WTC11 (cell line): ENCODE measurements at regions not wholly inside any gene's neighbourhood (a gene's known extent, or its start where the extent isn't known, plus 50 kb on each side); places are given as distances from the start of the nearest gene placed in this dataset.

Experiments
- CREB1 ChIP-seq: sonication (generic); formaldehyde crosslinking; IDR thresholded peaks from 2 replicates; pipeline ENCODE4 v1.8.0; 2023; ENCODE audit warnings: mild to moderate bottlenecking, missing genetic modification reagents
- CTCF ChIP-seq: fragments of 200-600 bp; IDR thresholded peaks from 2 replicates; pipeline ENCODE4 v1.8.0; 2022; ENCODE audit warnings: antibody characterized with exemption
- E2F5 ChIP-seq: sonication (generic); formaldehyde crosslinking; IDR thresholded peaks from 2 replicates; pipeline ENCODE4 v1.8.1; 2022; ENCODE audit warnings: mild to moderate bottlenecking, moderate library complexity, missing genetic modification reagents
- GRHL2 ChIP-seq: fragments of 250-450 bp; sonication (Bioruptor Pico); IDR thresholded peaks from 2 replicates; pipeline ENCODE4 v1.8.0; 2022; ENCODE audit warnings: mild to moderate bottlenecking, moderate library complexity; ENCODE audit not compliant: insufficient replicate concordance, severe bottlenecking
- MAX ChIP-seq: sonication (generic); formaldehyde crosslinking; IDR thresholded peaks from 2 replicates; pipeline ENCODE4 v1.8.0; 2022; ENCODE audit warnings: mild to moderate bottlenecking, missing genetic modification reagents
- MLX ChIP-seq: sonication (generic); formaldehyde crosslinking; IDR thresholded peaks from 2 replicates; pipeline ENCODE4 v1.8.1; 2023; ENCODE audit warnings: mild to moderate bottlenecking, missing genetic modification reagents, moderate library complexity
- NFYB ChIP-seq: sonication (generic); formaldehyde crosslinking; conservative IDR thresholded peaks from 2 replicates; pipeline ENCODE4 v1.8.0; 2022; ENCODE audit warnings: low read depth, missing genetic modification reagents
- SOX15 ChIP-seq: fragments of 250-450 bp; sonication (Bioruptor Pico); IDR thresholded peaks from 2 replicates; pipeline ENCODE4 v1.9.0; 2021; ENCODE audit warnings: mild to moderate bottlenecking
- STAT6 ChIP-seq: sonication (generic); formaldehyde crosslinking; conservative IDR thresholded peaks from 2 replicates; pipeline ENCODE4 v1.8.1; 2023; ENCODE audit warnings: mild to moderate bottlenecking, low read depth, missing genetic modification reagents, moderate library complexity
- TCF7 ChIP-seq: sonication (generic); formaldehyde crosslinking; IDR thresholded peaks from 2 replicates; pipeline ENCODE4 v1.8.0; 2022; ENCODE audit warnings: mild to moderate bottlenecking, low read depth, missing genetic modification reagents, moderate library complexity
- ZNF512 ChIP-seq: sonication (generic); formaldehyde crosslinking; IDR thresholded peaks from 2 replicates; pipeline ENCODE4 v1.8.1; 2022; ENCODE audit warnings: missing genetic modification reagents, borderline replicate concordance
- ZSCAN18 ChIP-seq: fragments of 250-450 bp; sonication (Bioruptor Pico); IDR thresholded peaks from 2 replicates; pipeline ENCODE4 v2.1.2; 2022; ENCODE audit warnings: mild to moderate bottlenecking, moderate library complexity

- TF ChIP-seq CTCF (no peak), STAT6 (CRISPR knock-in tag) (no peak), ZSCAN18 (CRISPR knock-in tag) (no peak), TCF7 (CRISPR knock-in tag) (no peak), ZNF512 (CRISPR knock-in tag) (no peak), GRHL2 (CRISPR knock-in tag) (no peak), MLX (CRISPR knock-in tag) (no peak), E2F5 (CRISPR knock-in tag) (no peak), CREB1 (CRISPR knock-in tag) (no peak), MAX (CRISPR knock-in tag) (no peak), NFYB (CRISPR knock-in tag) (no peak), SOX15 (CRISPR knock-in tag) (no peak)
These were observed 102.3 kb downstream of the ZPLD1 start for GRCh38 chr3:102537123-102537522.
